HG03066 (cell line): ENCODE measurements at regions not wholly inside any gene's neighbourhood (a gene's known extent, or its start where the extent isn't known, plus 50 kb on each side); places are given as distances from the start of the nearest gene placed in this dataset.

Experiments used
- ATAC-seq: cut with Tn5 transposase; IDR thresholded peaks from one replicate; pipeline ENCODE4 v1.9.1; 2021; ENCODE audit warnings: low read depth; ENCODE audit not compliant: unreplicated experiment

GRCh38 chr5:52709167-52709925, 78.4 kb upstream of the ITGA1 start:
- ATAC-seq = no peak

- no peak for ATAC-seq
Measured at GRCh38 chr5:52710310-52710971, 77.3 kb upstream of the ITGA1 start.

GRCh38 chr5:52710972-52711596, 76.6 kb upstream of the ITGA1 start:
- no peak for ATAC-seq

- ATAC-seq = no peak
Measured at GRCh38 chr5:52712354-52712753, 75.4 kb upstream of the ITGA1 start.

- ATAC-seq = peak; percentile 66
Measured at GRCh38 chr5:52725065-52725746, 62.5 kb upstream of the ITGA1 start.

GRCh38 chr5:52725808-52726207, 61.9 kb upstream of the ITGA1 start:
- ATAC-seq = no peak

- ATAC-seq = no peak
Measured at GRCh38 chr5:52727020-52727419, 60.7 kb upstream of the ITGA1 start.

- ATAC-seq = no peak
Measured at GRCh38 chr5:52727576-52727975, 60.1 kb upstream of the ITGA1 start.

- ATAC-seq = no peak
Measured at GRCh38 chr5:52728224-52728623, 59.5 kb upstream of the ITGA1 start.

GRCh38 chr5:52728686-52729085, 59.0 kb upstream of the ITGA1 start:
- no peak for ATAC-seq

- no peak for ATAC-seq
Measured at GRCh38 chr5:52731274-52732027, 56.3 kb upstream of the ITGA1 start.

GRCh38 chr5:52734557-52734956, 53.2 kb upstream of the ITGA1 start:
- ATAC-seq = no peak

GRCh38 chr5:52735139-52735538, 52.6 kb upstream of the ITGA1 start:
- no peak for ATAC-seq
